ENCODE measurements at regions not wholly inside any gene's neighbourhood (a gene's known extent, or its start where the extent isn't known, plus 50 kb on each side); places are given as distances from the start of the nearest gene placed in this dataset.

DNA sequence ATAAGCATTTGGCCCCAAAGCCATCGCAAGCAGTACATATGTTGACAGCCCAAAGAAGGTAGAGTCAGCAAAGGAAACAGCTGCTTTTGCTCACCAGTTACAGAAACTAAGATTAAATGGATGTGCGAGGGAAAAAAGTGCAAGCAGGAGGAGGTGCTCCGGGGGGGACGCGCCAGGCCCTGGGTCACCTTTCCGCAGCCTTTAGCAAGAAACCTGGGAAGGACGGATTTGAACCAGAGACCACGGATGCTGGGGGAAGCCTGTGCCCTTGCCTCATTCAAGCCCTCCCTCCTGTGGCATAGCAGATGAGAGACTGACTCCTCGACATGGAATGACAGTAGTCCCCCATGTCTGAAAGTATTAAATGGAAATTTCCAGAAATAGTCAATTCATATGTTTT lies 405.6 kb upstream of the PRKCQ start (continued):
- TF ChIP-seq, protein P1, sequence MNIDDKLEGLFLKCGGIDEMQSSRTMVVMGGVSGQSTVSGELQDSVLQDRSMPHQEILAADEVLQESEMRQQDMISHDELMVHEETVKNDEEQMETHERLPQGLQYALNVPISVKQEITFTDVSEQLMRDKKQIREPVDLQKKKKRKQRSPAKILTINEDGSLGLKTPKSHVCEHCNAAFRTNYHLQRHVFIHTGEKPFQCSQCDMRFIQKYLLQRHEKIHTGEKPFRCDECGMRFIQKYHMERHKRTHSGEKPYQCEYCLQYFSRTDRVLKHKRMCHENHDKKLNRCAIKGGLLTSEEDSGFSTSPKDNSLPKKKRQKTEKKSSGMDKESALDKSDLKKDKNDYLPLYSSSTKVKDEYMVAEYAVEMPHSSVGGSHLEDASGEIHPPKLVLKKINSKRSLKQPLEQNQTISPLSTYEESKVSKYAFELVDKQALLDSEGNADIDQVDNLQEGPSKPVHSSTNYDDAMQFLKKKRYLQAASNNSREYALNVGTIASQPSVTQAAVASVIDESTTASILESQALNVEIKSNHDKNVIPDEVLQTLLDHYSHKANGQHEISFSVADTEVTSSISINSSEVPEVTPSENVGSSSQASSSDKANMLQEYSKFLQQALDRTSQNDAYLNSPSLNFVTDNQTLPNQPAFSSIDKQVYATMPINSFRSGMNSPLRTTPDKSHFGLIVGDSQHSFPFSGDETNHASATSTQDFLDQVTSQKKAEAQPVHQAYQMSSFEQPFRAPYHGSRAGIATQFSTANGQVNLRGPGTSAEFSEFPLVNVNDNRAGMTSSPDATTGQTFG (tag by site-specific recombination; IDR thresholded peaks at IDR 0.05; ENCODE audit: borderline replicate concordance), result no peak
- TF ChIP-seq ZNF707 (tag by site-specific recombination; IDR thresholded peaks at IDR 0.05) (no peak), OSR2 (tag by site-specific recombination; IDR thresholded peaks at IDR 0.05) (no peak), ZNF211 (tag by site-specific recombination; IDR thresholded peaks at IDR 0.05; ENCODE audit: low read depth) (no peak), ZNF174 (tag by site-specific recombination; IDR thresholded peaks at IDR 0.05) (no peak), ZNF214 (tag by site-specific recombination; IDR thresholded peaks at IDR 0.05; ENCODE audit: borderline replicate concordance) (no peak), ZNF138 (tag by site-specific recombination; IDR thresholded peaks at IDR 0.05; ENCODE audit: borderline replicate concordance) (no peak), ZNF239 (tag by site-specific recombination; IDR thresholded peaks at IDR 0.05) (no peak), ZBTB1 (tag by site-specific recombination; IDR thresholded peaks at IDR 0.05) (no peak), ZNF202 (tag by site-specific recombination; IDR thresholded peaks at IDR 0.05; ENCODE audit: borderline replicate concordance) (no peak), KLF16 (tag by site-specific recombination; IDR thresholded peaks at IDR 0.05) (no peak)
- TF ChIP-seq, protein P2, sequence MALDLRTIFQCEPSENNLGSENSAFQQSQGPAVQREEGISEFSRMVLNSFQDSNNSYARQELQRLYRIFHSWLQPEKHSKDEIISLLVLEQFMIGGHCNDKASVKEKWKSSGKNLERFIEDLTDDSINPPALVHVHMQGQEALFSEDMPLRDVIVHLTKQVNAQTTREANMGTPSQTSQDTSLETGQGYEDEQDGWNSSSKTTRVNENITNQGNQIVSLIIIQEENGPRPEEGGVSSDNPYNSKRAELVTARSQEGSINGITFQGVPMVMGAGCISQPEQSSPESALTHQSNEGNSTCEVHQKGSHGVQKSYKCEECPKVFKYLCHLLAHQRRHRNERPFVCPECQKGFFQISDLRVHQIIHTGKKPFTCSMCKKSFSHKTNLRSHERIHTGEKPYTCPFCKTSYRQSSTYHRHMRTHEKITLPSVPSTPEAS (tag by site-specific recombination; IDR thresholded peaks at IDR 0.05), result no peak
- TF ChIP-seq, protein P3, sequence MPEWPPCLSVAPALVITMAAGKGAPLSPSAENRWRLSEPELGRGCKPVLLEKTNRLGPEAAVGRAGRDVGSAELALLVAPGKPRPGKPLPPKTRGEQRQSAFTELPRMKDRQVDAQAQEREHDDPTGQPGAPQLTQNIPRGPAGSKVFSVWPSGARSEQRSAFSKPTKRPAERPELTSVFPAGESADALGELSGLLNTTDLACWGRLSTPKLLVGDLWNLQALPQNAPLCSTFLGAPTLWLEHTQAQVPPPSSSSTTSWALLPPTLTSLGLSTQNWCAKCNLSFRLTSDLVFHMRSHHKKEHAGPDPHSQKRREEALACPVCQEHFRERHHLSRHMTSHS (tag by site-specific recombination; IDR thresholded peaks at IDR 0.05), result no peak

DNA sequence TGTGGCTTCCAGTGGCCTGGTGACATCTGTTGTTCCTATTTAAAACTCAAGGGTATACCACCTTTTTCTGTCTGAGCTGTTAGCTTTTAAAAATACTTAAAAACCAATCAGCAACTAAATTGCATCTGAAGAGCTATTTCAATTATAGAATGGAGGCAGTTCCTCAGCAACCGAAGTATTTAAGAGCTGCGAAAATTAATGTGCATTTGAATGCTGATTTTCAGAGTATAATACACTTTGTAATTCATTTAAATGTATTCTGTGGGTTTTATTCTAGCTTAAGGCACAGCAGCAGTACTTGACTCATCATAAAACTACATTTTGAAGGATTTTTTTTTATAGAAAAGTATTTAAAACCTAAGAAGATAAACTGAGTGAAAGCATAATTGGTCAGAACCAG lies 404.9 kb upstream of the PRKCQ start:
- TF ChIP-seq GLIS1 (tag by site-specific recombination; IDR thresholded peaks at IDR 0.05) (no peak), ZSCAN30 (tag by site-specific recombination; IDR thresholded peaks at IDR 0.05) (no peak), ZNF23 (tag by site-specific recombination; IDR thresholded peaks at IDR 0.05; ENCODE audit: borderline replicate concordance) (no peak), ZNF366 (tag by site-specific recombination; conservative IDR thresholded peaks at IDR 0.05) (no peak), ZNF140 (tag by site-specific recombination; IDR thresholded peaks at IDR 0.05) (no peak), ZNF404 (tag by site-specific recombination; IDR thresholded peaks at IDR 0.05) (no peak)
- TF ChIP-seq, protein P4, sequence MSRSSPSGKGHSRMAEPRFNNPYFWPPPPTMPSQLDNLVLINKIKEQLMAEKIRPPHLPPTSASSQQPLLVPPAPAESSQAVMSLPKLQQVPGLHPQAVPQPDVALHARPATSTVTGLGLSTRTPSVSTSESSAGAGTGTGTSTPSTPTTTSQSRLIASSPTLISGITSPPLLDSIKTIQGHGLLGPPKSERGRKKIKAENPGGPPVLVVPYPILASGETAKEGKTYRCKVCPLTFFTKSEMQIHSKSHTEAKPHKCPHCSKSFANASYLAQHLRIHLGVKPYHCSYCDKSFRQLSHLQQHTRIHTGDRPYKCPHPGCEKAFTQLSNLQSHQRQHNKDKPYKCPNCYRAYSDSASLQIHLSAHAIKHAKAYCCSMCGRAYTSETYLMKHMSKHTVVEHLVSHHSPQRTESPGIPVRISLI (tag by site-specific recombination; IDR thresholded peaks at IDR 0.05), result no peak
- TF ChIP-seq, protein P2 (tag by site-specific recombination; IDR thresholded peaks at IDR 0.05), result no peak
- CTCF ChIA-PET, result no interaction called here
- Histone ChIP-seq H3K9me3 (ENCODE audit: control insufficient read depth, insufficient read depth, low read depth, low read length) (no peaks in the 10 kb centered on the region), H3K27ac (ENCODE audit: extremely low read depth, low read depth, low read length) (no peak overlapping the region), H3K4me3 (ENCODE audit: low read depth, low read length) (no peak overlapping the region), H3K36me3 (ENCODE audit: control insufficient read depth in 2 of 2, insufficient read depth in 1 of 2, low read length in 2 of 2) (no peaks in the 10 kb centered on the region), H3K4me1 (ENCODE audit: control insufficient read depth, insufficient read depth, low read length) (no peaks in the 10 kb centered on the region)
- POLR2A ChIA-PET, result no interaction called here

Data from HEK293 (cell line).